Calu3 (cell line): ENCODE measurements at regions not wholly inside any gene's neighbourhood (a gene's known extent, or its start where the extent isn't known, plus 50 kb on each side); places are given as distances from the start of the nearest gene placed in this dataset.

ENCODE experiments used
- BruUV-seq: library from RNA; stranded (reverse); fragments of 400-500 nt; replicated peaks from 2 replicates; lab custom pipeline; 2021; lab: Mats Ljungman, UMichigan
- CTCF ChIA-PET: fragments of 300-600 bp; sonication (Branson Sonifier 250); formaldehyde crosslinking; loops from one replicate; lab custom pipeline; 2022; ENCODE audit warnings: antibody characterized with exemption; lab: Charles Lee
- DNase-seq: peaks from one replicate; pipeline ENCODE4 v3.0.0; 2022
- H3K27ac Mint-ChIP-seq: one replicate; pipeline ENCODE4 v1.8.0; 2022; ENCODE audit warnings: mixed read lengths; ENCODE audit not compliant: unreplicated experiment
- H3K27me3 Mint-ChIP-seq: one replicate; pipeline ENCODE4 v1.8.0; 2022; ENCODE audit warnings: mixed read lengths; ENCODE audit not compliant: unreplicated experiment
- H3K36me3 Mint-ChIP-seq: one replicate; pipeline ENCODE4 v1.8.0; 2022; ENCODE audit warnings: mild to moderate bottlenecking, moderate library complexity, mixed read lengths; ENCODE audit not compliant: insufficient read depth, unreplicated experiment
- H3K4me1 Mint-ChIP-seq: one replicate; pipeline ENCODE4 v1.8.0; 2022; ENCODE audit warnings: mild to moderate bottlenecking, low read depth, mixed read lengths; ENCODE audit not compliant: unreplicated experiment
- H3K4me3 Mint-ChIP-seq: one replicate; pipeline ENCODE4 v1.8.0; 2022; ENCODE audit warnings: mild to moderate bottlenecking, low read depth, moderate library complexity, mixed read lengths; ENCODE audit not compliant: unreplicated experiment
- H3K9me3 Mint-ChIP-seq: one replicate; pipeline ENCODE4 v1.8.0; 2022; ENCODE audit warnings: low read depth, mixed read lengths; ENCODE audit not compliant: unreplicated experiment
- intact Hi-C: fragments of 100-400 bp; cut with micrococcal nuclease; formaldehyde crosslinking; loops from one replicate; pipeline ENCODE4 v1.10.0; 2022; ENCODE audit not compliant: unreplicated experiment
- TF ChIP-seq, protein P1 (sequence below): fragments of 200-600 bp; IDR thresholded peaks from one replicate; pipeline ENCODE4 v1.8.0; 2022; ENCODE audit warnings: antibody characterized with exemption; ENCODE audit not compliant: unreplicated experiment

- intact Hi-C loops, result no loop called here
- DNase-seq, result no peak
- Mint-ChIP-seq H3K9me3 (no peaks in the 10 kb centered on the region), H3K4me1 (no peaks in the 10 kb centered on the region), H3K27ac (no peak overlapping the region), H3K4me3 (no peak overlapping the region), H3K27me3 (no peaks in the 10 kb centered on the region), H3K36me3 (no peaks in the 10 kb centered on the region)
- BruUV-seq, result no TSS peak
- CTCF ChIA-PET, result no interaction called here
- TF ChIP-seq, protein P1, sequence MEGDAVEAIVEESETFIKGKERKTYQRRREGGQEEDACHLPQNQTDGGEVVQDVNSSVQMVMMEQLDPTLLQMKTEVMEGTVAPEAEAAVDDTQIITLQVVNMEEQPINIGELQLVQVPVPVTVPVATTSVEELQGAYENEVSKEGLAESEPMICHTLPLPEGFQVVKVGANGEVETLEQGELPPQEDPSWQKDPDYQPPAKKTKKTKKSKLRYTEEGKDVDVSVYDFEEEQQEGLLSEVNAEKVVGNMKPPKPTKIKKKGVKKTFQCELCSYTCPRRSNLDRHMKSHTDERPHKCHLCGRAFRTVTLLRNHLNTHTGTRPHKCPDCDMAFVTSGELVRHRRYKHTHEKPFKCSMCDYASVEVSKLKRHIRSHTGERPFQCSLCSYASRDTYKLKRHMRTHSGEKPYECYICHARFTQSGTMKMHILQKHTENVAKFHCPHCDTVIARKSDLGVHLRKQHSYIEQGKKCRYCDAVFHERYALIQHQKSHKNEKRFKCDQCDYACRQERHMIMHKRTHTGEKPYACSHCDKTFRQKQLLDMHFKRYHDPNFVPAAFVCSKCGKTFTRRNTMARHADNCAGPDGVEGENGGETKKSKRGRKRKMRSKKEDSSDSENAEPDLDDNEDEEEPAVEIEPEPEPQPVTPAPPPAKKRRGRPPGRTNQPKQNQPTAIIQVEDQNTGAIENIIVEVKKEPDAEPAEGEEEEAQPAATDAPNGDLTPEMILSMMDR, result no peak
These were observed 646.9 kb upstream of the PCDH9 start for GRCh38 chr13:67877031-67877430.

DNA sequence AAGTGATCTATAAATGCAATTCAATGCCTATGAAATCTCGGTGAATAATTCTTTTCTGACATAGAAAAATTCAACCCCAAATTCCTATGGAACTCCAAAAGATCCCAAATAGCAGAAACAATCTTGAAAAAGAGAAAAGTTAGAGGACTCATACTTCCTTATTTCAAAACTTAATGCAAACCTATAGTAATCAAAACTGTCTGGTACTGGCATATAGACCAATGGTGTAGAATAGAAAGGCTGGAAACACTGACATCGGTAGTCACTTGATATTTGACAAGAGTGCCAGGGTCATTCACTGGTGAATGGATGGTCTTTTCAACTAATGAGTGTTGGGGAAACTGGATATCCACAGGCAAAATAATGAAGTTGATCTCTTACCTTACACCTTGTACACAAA, 637.1 kb upstream of the PCDH9 start:
- TF ChIP-seq, protein P1, result no peak
- no peaks in the 10 kb centered on the region for H3K27me3 Mint-ChIP-seq
- no peaks in the 10 kb centered on the region for H3K9me3 Mint-ChIP-seq
- H3K4me1 Mint-ChIP-seq, result no peaks in the 10 kb centered on the region
- no peak overlapping the region for H3K27ac Mint-ChIP-seq
- no peaks in the 10 kb centered on the region for H3K36me3 Mint-ChIP-seq
- H3K4me3 Mint-ChIP-seq, result no peak overlapping the region
- CTCF ChIA-PET, result no interaction called here
- DNase-seq, result no peak
- intact Hi-C loops, result no loop called here
- BruUV-seq, result no TSS peak

DNA sequence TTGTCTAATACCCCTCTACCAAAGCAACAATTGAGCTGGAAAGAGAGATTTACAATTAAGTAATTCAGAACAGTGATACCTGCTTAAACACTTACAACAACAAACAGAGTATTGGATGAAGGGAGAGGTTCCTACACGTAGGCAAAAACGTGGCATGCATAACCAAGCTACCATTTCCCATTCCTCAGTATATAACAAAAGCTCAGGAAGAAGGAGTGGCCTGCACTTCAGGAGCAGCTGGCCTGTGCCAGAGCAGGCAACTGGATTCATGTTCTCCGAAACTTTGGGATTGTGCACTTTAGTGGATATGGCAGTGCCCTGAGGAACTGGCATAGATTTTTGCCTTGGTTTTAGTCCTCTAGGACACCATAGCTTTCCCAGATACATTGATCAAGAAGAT, 630.2 kb upstream of the PCDH9 start:
- CTCF ChIA-PET, result no interaction called here
- no peaks in the 10 kb centered on the region for H3K4me1 Mint-ChIP-seq
- DNase-seq, result no peak
- H3K9me3 Mint-ChIP-seq, result peaks cover 5% of the 10 kb centered on the region
- intact Hi-C loops, result no loop called here
- no peak overlapping the region for H3K27ac Mint-ChIP-seq
- TF ChIP-seq, protein P1, result no peak
- no peaks in the 10 kb centered on the region for H3K27me3 Mint-ChIP-seq
- BruUV-seq, result no TSS peak
- no peaks in the 10 kb centered on the region for H3K36me3 Mint-ChIP-seq
- no peak overlapping the region for H3K4me3 Mint-ChIP-seq

GRCh38 chr13:67859904-67860303, 629.8 kb upstream of the PCDH9 start:
- intact Hi-C loops, result no loop called here
- CTCF ChIA-PET, result no interaction called here
- Mint-ChIP-seq H3K4me1 (no peaks in the 10 kb centered on the region), H3K9me3 (peaks cover 5% of the 10 kb centered on the region), H3K4me3 (no peak overlapping the region), H3K27me3 (no peaks in the 10 kb centered on the region), H3K27ac (no peak overlapping the region), H3K36me3 (no peaks in the 10 kb centered on the region)
- BruUV-seq, result no TSS peak
- DNase-seq, result no peak
- TF ChIP-seq, protein P1, result no peak
